Neural cell (in vitro differentiated cells): ENCODE measurements at regions not wholly inside any gene's neighbourhood (a gene's known extent, or its start where the extent isn't known, plus 50 kb on each side); places are given as distances from the start of the nearest gene placed in this dataset.

Source experiments
- CTCF ChIP-seq: fragments of 450-650 bp; IDR thresholded peaks from 2 replicates; pipeline ENCODE4 v1.5.1; 2014; ENCODE audit warnings: antibody characterized with exemption, mild to moderate bottlenecking, moderate library complexity; ENCODE audit not compliant: poor library complexity, severe bottlenecking
- MXI1 ChIP-seq: fragments of 450-650 bp; conservative IDR thresholded peaks from 2 replicates; pipeline ENCODE4 v1.6.1; 2014; ENCODE audit warnings: antibody characterized with exemption, mild to moderate bottlenecking; ENCODE audit not compliant: poor library complexity, severe bottlenecking
- POLR2AphosphoS5 ChIP-seq: IDR thresholded peaks from 2 replicates; pipeline ENCODE4 v1.6.1; 2012
- REST ChIP-seq: IDR thresholded peaks from 2 replicates; pipeline ENCODE4 v1.6.1; 2012; ENCODE audit warnings: borderline replicate concordance

GRCh38 chr11:92048415-92048814 is 176.2 kb upstream of the FAT3 start:
- TF ChIP-seq REST, result no peak
- TF ChIP-seq MXI1, result no peak
- no peak for TF ChIP-seq CTCF
- no peak for TF ChIP-seq POLR2AphosphoS5
